AG04450 (cell line): ENCODE measurements at regions not wholly inside any gene's neighbourhood (a gene's known extent, or its start where the extent isn't known, plus 50 kb on each side); places are given as distances from the start of the nearest gene placed in this dataset.

Experiments
- CTCF ChIA-PET: fragments of 300-600, 350-600 bp; formaldehyde crosslinking; extraction: SDS; loops from one replicate; lab custom pipeline; 2022; ENCODE audit warnings: antibody characterized with exemption, inconsistent platforms; lab: Charles Lee
- POLR2A ChIA-PET: fragments of 350-600 bp; formaldehyde crosslinking; extraction: SDS; loops from one replicate; lab custom pipeline; 2021; ENCODE audit warnings: antibody characterized with exemption, inconsistent platforms; lab: Yijun Ruan, JAX
- DNase-seq: peaks from one replicate; pipeline ENCODE4 v3.0.0-alpha.2; 2011; ENCODE audit warnings: low read depth, low spot score
- H3K27ac ChIP-seq: one replicate; pipeline ENCODE4 v1.5.1; 2012; ENCODE audit warnings: low read depth, low read length, control low read depth
- H3K27me3 ChIP-seq: one replicate; pipeline ENCODE4 v1.6.0; 2012; ENCODE audit warnings: low read length; ENCODE audit not compliant: control insufficient read depth, insufficient read depth
- H3K4me3 ChIP-seq: 2 replicates; pipeline ENCODE4 v1.5.1; 2011; ENCODE audit warnings: mild to moderate bottlenecking, low read depth, low read length, control low read depth
- H3K9me3 ChIP-seq: 2 replicates; pipeline ENCODE4 v1.5.1; 2012; ENCODE audit warnings: low read length; ENCODE audit not compliant: control insufficient read depth, insufficient read depth
- TF ChIP-seq, protein P1 (sequence below): IDR thresholded peaks from 2 replicates; pipeline ENCODE4 v1.5.1; 2011; ENCODE audit warnings: low read depth, low read length, control low read depth, inconsistent platforms

DNA sequence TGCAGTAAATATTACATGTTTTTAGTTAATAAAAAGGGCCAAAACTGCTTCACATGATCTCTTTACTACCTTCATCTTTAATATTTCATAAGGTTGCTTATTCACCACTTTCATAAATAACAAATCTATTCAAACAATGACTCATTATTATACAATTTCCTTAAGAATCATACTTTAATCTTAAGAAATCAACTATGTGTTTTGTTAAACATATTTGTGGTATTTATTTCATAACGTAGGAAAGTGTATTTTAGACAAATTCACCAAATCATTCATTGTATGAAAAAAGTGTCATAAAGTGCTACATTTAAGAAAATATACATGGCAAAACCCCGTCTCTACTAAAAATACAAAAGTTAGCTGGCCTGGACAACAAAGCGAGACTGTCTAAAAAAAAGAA lies 150.5 kb upstream of the RXFP1 start:
- H3K27ac ChIP-seq, result no peak overlapping the region
- CTCF ChIA-PET, result interaction anchor here (0.9 kb wide), 1 partner anchor 47 kb away, joined by 3 read pairs; no protein-coding TSS in a partner anchor
- POLR2A ChIA-PET, result no interaction called here

DNA sequence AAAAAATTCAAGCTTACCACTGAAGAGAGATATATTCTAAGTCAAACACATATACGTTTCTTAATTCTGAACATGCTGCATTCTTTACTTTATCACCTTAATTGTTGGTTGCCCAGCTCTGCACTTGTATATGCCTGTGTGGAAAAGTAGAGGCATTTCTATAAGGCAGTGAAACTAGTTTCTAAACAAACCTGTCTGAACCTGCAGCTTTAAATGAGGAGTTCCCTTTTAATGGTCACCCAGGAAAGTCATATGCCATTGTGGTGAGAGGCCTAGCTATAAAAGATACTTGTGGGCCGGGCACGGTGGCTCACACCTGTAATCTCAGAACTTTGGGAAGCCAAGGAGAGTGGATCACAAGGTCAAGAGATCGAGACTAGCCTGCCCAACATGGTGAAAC lies 147.4 kb upstream of the RXFP1 start:
- TF ChIP-seq, protein P1, sequence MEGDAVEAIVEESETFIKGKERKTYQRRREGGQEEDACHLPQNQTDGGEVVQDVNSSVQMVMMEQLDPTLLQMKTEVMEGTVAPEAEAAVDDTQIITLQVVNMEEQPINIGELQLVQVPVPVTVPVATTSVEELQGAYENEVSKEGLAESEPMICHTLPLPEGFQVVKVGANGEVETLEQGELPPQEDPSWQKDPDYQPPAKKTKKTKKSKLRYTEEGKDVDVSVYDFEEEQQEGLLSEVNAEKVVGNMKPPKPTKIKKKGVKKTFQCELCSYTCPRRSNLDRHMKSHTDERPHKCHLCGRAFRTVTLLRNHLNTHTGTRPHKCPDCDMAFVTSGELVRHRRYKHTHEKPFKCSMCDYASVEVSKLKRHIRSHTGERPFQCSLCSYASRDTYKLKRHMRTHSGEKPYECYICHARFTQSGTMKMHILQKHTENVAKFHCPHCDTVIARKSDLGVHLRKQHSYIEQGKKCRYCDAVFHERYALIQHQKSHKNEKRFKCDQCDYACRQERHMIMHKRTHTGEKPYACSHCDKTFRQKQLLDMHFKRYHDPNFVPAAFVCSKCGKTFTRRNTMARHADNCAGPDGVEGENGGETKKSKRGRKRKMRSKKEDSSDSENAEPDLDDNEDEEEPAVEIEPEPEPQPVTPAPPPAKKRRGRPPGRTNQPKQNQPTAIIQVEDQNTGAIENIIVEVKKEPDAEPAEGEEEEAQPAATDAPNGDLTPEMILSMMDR, result no peak
- no peak for DNase-seq
- Histone ChIP-seq H3K27ac (no peak overlapping the region), H3K9me3 (no peaks in the 10 kb centered on the region), H3K27me3 (no peaks in the 10 kb centered on the region), H3K4me3 (no peak overlapping the region)
- POLR2A ChIA-PET, result no interaction called here
- CTCF ChIA-PET, result no interaction called here

More for the DNA sequence above, 150.5 kb upstream of the RXFP1 start:
- TF ChIP-seq, protein P1, result no peak
- no peak for DNase-seq
- no peaks in the 10 kb centered on the region for H3K9me3 ChIP-seq
- H3K27me3 ChIP-seq, result no peaks in the 10 kb centered on the region
- H3K4me3 ChIP-seq, result no peak overlapping the region

DNA sequence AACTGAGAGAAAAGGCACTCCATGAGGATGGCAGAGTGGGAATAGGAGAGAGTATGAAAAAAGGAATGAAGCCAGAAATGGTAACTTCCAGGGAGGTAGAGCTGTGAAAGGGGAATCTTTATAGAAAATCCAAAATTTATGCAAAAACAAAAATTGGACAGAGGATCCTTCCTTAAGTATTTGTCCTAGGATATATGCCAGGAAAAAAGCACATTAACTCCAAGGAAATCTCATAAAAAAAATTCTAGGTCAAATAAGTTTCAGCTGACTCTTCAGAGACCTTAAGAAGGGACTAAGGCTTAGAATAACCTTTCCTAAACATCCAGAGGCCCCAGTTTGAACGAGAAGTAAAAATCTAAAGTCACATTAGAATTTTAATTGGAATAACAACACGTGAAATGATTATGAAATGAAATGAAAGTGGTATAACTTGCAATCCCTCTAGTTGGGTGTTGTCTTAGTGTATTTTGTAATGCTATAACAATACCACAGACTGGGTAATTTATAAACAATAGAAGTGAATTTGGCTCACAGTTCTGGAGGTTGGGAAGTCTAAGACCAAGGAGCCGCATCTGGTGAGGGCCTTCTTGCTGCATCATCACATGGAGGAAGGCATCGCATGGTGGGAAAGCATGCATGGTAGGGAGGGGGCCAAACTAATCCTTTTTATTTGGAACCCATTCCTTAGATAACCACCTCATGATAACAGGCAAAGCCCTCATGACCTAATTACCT lies 145.4 kb upstream of the RXFP1 start:
- CTCF ChIA-PET, result no interaction called here
- TF ChIP-seq, protein P1, result no peak
- Histone ChIP-seq H3K27me3 (no peaks in the 10 kb centered on the region), H3K9me3 (no peaks in the 10 kb centered on the region), H3K27ac (no peak overlapping the region), H3K4me3 (no peak overlapping the region)
- no peak for DNase-seq
- POLR2A ChIA-PET, result interaction anchor here (0.5 kb wide), 1 partner anchor 1000 kb away, joined by 7 read pairs; no protein-coding TSS in a partner anchor

DNA sequence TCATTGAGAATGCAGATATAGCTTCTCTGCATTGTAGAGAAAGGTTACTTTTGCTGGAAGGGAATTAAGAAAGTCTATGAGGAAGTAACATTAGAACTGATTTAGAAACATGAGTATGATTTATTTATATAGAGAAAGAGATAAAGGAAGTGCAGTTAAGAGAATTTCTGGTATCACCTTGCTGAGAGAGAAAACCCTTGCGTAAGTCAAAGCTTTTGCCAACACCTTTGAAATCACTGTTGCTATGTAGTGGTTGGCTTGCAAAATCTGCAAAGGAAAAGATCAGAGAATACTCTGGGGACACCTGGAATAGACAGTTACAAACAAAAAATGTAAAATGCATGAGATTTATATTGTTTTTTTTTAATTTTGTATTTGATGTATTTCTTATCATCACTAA lies 137.3 kb upstream of the RXFP1 start:
- ChIA-PET POLR2A (no interaction called here), CTCF (interaction anchor here (1.8 kb wide), 1 partner anchor 110 kb away, joined by 4 read pairs; no protein-coding TSS in a partner anchor)
- H3K27me3 ChIP-seq, result no peaks in the 10 kb centered on the region
- H3K9me3 ChIP-seq, result no peaks in the 10 kb centered on the region
- H3K27ac ChIP-seq, result no peak overlapping the region
- TF ChIP-seq, protein P1, result no peak
- no peak for DNase-seq
- H3K4me3 ChIP-seq, result no peak overlapping the region

DNA sequence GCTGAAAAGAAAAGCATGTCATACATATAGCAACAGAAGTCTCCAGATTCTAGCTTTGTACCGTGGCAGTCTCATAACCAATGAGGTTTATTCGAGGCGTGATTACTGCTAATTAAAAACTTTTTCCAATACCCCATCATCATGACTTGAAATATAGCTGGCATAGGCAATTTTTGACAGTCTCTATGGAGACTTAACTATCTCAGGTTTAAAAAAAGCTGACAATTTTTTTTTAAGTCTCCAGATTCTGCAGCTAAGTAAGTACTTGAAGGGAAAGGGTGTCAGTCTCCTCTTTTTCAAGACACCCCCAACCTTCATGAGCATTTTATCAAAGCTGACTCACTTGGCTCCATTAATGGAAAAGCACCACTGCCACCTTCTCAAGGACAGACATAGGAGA lies 126.3 kb upstream of the RXFP1 start:
- TF ChIP-seq, protein P1, result no peak
- Histone ChIP-seq H3K27me3 (no peaks in the 10 kb centered on the region), H3K4me3 (no peak overlapping the region), H3K9me3 (no peaks in the 10 kb centered on the region), H3K27ac (no peak overlapping the region)
- CTCF ChIA-PET, result interaction anchor here (1.4 kb wide), 1 partner anchor 140 kb away, joined by 5 read pairs; no protein-coding TSS in a partner anchor
- DNase-seq, result no peak
- POLR2A ChIA-PET, result no interaction called here
